ENCODE measurements at regions not wholly inside any gene's neighbourhood (a gene's known extent, or its start where the extent isn't known, plus 50 kb on each side); places are given as distances from the start of the nearest gene placed in this dataset.

GRCh38 chr10:33774857-33775256, 440.4 kb upstream of the NRP1 start:
- TF ChIP-seq CTCF (IDR thresholded peaks at IDR 0.05; ENCODE audit: control extremely low read depth in 1 of 3, insufficient read depth in 1 of 3, low read depth in 1 of 3, low read length in 3 of 3) (no peak), SP1 (IDR thresholded peaks at IDR 0.05; ENCODE audit: low read depth, low read length) (no peak), BCL11A (IDR thresholded peaks at IDR 0.05; ENCODE audit: low read depth in 2 of 2, low read length in 2 of 2) (no peak), CREB1 (IDR thresholded peaks at IDR 0.05) (no peak), SIRT6 (IDR thresholded peaks at IDR 0.05; ENCODE audit: low read length) (no peak)

All from H1 (cell line).